HEK293 (cell line): ENCODE measurements at regions not wholly inside any gene's neighbourhood (a gene's known extent, or its start where the extent isn't known, plus 50 kb on each side); places are given as distances from the start of the nearest gene placed in this dataset.

Experiments used
- REPIN1 ChIP-seq: fragments of 450-650 bp; formaldehyde crosslinking; IDR thresholded peaks from 2 replicates; pipeline ENCODE4 v1.5.1; 2017; ENCODE audit warnings: missing biosample characterization, missing genetic modification characterization, low read depth
- TCF7L2 ChIP-seq: IDR thresholded peaks from 2 replicates; pipeline ENCODE4 v1.6.1; 2011; ENCODE audit warnings: low read depth, mild to moderate bottlenecking, inconsistent platforms, low read length, moderate library complexity, borderline replicate concordance
- ZNF274 ChIP-seq, 2 experiments: fragments of 200-500 bp in 1 of 2; fragments of 450-650 bp in 1 of 2; sonication (Bioruptor generic) in 1 of 2; formaldehyde crosslinking in 1 of 2; IDR thresholded peaks; 2 replicates each; pipeline versions ENCODE4 v1.5.1 to v1.6.1; 2014 to 2016; ENCODE audit warnings: borderline replicate concordance in 1 of 2, inconsistent platforms in 1 of 2, low read length in 1 of 2, missing biosample characterization in 1 of 2, missing genetic modification characterization in 1 of 2
- ZNF423 ChIP-seq: fragments of 450-650 bp; formaldehyde crosslinking; IDR thresholded peaks from 2 replicates; pipeline ENCODE4 v1.5.1; 2016; ENCODE audit warnings: missing biosample characterization, missing genetic modification characterization
- ZSCAN16 ChIP-seq: fragments of 450-650 bp; formaldehyde crosslinking; IDR thresholded peaks from 2 replicates; pipeline ENCODE4 v1.5.1; 2016; ENCODE audit warnings: missing biosample characterization, missing genetic modification characterization
- TF ChIP-seq, protein P1 (sequence below): fragments of 450-650 bp; formaldehyde crosslinking; IDR thresholded peaks from 2 replicates; pipeline ENCODE4 v1.5.1; 2016; ENCODE audit warnings: missing biosample characterization, missing genetic modification characterization, low read depth
- TF ChIP-seq, protein P2 (sequence below): fragments of 450-650 bp; formaldehyde crosslinking; IDR thresholded peaks from 2 replicates; pipeline ENCODE4 v1.5.1; 2017; ENCODE audit warnings: missing biosample characterization, missing genetic modification characterization
- TF ChIP-seq, protein P3 (sequence below): fragments of 450-650 bp; formaldehyde crosslinking; IDR thresholded peaks from 2 replicates; pipeline ENCODE4 v1.5.1; 2016; ENCODE audit warnings: missing biosample characterization, missing genetic modification characterization
- TF ChIP-seq, protein P4 (sequence below): fragments of 450-650 bp; formaldehyde crosslinking; IDR thresholded peaks from 2 replicates; pipeline ENCODE4 v1.5.1; 2016; ENCODE audit warnings: missing biosample characterization, missing genetic modification characterization

DNA sequence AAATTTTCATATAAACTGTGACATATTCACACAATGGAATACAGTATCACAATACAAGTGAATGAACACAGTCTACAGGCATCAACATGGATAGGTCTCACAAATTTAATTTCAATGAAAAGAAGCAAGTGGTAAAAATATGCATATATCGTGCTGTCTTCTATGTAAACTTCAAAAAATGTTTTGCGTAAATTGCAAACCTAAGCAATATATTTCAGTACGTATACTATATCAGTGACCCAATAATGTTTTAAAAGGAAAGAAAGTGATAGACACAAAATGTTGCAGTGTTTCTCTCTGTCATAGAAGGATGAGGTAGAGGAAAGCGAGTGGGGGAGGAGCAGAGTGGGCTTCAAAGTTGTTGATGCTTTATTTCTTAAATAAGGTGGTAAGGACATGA is 468.4 kb upstream of the CNTN3 start:
- TF ChIP-seq, protein P1, sequence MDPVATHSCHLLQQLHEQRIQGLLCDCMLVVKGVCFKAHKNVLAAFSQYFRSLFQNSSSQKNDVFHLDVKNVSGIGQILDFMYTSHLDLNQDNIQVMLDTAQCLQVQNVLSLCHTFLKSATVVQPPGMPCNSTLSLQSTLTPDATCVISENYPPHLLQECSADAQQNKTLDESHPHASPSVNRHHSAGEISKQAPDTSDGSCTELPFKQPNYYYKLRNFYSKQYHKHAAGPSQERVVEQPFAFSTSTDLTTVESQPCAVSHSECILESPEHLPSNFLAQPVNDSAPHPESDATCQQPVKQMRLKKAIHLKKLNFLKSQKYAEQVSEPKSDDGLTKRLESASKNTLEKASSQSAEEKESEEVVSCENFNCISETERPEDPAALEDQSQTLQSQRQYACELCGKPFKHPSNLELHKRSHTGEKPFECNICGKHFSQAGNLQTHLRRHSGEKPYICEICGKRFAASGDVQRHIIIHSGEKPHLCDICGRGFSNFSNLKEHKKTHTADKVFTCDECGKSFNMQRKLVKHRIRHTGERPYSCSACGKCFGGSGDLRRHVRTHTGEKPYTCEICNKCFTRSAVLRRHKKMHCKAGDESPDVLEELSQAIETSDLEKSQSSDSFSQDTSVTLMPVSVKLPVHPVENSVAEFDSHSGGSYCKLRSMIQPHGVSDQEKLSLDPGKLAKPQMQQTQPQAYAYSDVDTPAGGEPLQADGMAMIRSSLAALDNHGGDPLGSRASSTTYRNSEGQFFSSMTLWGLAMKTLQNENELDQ (tag by site-specific recombination), result no peak
- TF ChIP-seq, protein P2, sequence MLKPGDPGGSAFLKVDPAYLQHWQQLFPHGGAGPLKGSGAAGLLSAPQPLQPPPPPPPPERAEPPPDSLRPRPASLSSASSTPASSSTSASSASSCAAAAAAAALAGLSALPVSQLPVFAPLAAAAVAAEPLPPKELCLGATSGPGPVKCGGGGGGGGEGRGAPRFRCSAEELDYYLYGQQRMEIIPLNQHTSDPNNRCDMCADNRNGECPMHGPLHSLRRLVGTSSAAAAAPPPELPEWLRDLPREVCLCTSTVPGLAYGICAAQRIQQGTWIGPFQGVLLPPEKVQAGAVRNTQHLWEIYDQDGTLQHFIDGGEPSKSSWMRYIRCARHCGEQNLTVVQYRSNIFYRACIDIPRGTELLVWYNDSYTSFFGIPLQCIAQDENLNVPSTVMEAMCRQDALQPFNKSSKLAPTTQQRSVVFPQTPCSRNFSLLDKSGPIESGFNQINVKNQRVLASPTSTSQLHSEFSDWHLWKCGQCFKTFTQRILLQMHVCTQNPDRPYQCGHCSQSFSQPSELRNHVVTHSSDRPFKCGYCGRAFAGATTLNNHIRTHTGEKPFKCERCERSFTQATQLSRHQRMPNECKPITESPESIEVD (tag by site-specific recombination), result no peak
- TF ChIP-seq, protein P3, sequence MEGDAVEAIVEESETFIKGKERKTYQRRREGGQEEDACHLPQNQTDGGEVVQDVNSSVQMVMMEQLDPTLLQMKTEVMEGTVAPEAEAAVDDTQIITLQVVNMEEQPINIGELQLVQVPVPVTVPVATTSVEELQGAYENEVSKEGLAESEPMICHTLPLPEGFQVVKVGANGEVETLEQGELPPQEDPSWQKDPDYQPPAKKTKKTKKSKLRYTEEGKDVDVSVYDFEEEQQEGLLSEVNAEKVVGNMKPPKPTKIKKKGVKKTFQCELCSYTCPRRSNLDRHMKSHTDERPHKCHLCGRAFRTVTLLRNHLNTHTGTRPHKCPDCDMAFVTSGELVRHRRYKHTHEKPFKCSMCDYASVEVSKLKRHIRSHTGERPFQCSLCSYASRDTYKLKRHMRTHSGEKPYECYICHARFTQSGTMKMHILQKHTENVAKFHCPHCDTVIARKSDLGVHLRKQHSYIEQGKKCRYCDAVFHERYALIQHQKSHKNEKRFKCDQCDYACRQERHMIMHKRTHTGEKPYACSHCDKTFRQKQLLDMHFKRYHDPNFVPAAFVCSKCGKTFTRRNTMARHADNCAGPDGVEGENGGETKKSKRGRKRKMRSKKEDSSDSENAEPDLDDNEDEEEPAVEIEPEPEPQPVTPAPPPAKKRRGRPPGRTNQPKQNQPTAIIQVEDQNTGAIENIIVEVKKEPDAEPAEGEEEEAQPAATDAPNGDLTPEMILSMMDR (tag by site-specific recombination), result no peak
- TF ChIP-seq ZNF423 (tag by site-specific recombination) (no peak), ZNF274 (IDR thresholded peaks at IDR 0.05; ENCODE audit: low read length) (no peak), ZNF274 (tag by site-specific recombination; IDR thresholded peaks at IDR 0.05; ENCODE audit: borderline replicate concordance) (no peak), ZSCAN16 (tag by site-specific recombination) (no peak), TCF7L2 (no peak), REPIN1 (tag by site-specific recombination) (no peak)
- TF ChIP-seq, protein P4, sequence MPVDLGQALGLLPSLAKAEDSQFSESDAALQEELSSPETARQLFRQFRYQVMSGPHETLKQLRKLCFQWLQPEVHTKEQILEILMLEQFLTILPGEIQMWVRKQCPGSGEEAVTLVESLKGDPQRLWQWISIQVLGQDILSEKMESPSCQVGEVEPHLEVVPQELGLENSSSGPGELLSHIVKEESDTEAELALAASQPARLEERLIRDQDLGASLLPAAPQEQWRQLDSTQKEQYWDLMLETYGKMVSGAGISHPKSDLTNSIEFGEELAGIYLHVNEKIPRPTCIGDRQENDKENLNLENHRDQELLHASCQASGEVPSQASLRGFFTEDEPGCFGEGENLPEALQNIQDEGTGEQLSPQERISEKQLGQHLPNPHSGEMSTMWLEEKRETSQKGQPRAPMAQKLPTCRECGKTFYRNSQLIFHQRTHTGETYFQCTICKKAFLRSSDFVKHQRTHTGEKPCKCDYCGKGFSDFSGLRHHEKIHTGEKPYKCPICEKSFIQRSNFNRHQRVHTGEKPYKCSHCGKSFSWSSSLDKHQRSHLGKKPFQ (tag by site-specific recombination), result no peak
